Limb (tissue), 2 donors: ENCODE measurements at regions not wholly inside any gene's neighbourhood (a gene's known extent, or its start where the extent isn't known, plus 50 kb on each side); places are given as distances from the start of the nearest gene placed in this dataset.
"Not testable (repeated sequence)": the region's sequence is repeated elsewhere in the genome, so short reads cannot be mapped to it uniquely, and the experiment has no call there.

Experiments
- DNase-seq, 2 donors: peaks; one replicate each; pipeline ENCODE4 v3.0.0-alpha.2; 2016; ENCODE audit errors: extremely low spot score in 2 of 2

GRCh38 chr14:42535397-42535796 is 928.7 kb downstream of the LRFN5 start:
- DNase-seq = no peak

GRCh38 chr14:42533476-42533875 is 926.8 kb downstream of the LRFN5 start:
- DNase-seq = no peak

GRCh38 chr14:42532194-42532593 is 925.5 kb downstream of the LRFN5 start:
- no peak for DNase-seq

GRCh38 chr14:42527141-42527540 is 920.5 kb downstream of the LRFN5 start:
- DNase-seq = no peak

GRCh38 chr14:42523666-42524065 is 917.0 kb downstream of the LRFN5 start:
- peak in 1 of 2 donors; percentile 67 for DNase-seq

GRCh38 chr14:42517806-42518500 is 911.3 kb downstream of the LRFN5 start:
- DNase-seq = no peak

- DNase-seq = no peak
These were observed 907.2 kb downstream of the LRFN5 start for GRCh38 chr14:42513837-42514236.

- no peak for DNase-seq
These were observed 903.4 kb downstream of the LRFN5 start for GRCh38 chr14:42510071-42510470.

- no peak for DNase-seq
These were observed 901.7 kb downstream of the LRFN5 start for GRCh38 chr14:42508209-42508946.

- no peak for DNase-seq
These were observed 897.8 kb downstream of the LRFN5 start for GRCh38 chr14:42504433-42504832.

- no peak for DNase-seq
These were observed 892.5 kb downstream of the LRFN5 start for GRCh38 chr14:42499137-42499536.

GRCh38 chr14:42490536-42490935 is 883.9 kb downstream of the LRFN5 start:
- no peak for DNase-seq

- no peak for DNase-seq
These were observed 882.3 kb downstream of the LRFN5 start for GRCh38 chr14:42488965-42489364.

- not testable (repeated sequence) for DNase-seq
These were observed 875.8 kb downstream of the LRFN5 start for GRCh38 chr14:42482345-42482971.

- not testable (repeated sequence) for DNase-seq
These were observed 875.0 kb downstream of the LRFN5 start for GRCh38 chr14:42481714-42482113.

- DNase-seq = no peak
These were observed 873.6 kb downstream of the LRFN5 start for GRCh38 chr14:42480255-42480654.

GRCh38 chr14:42475289-42475688 is 868.6 kb downstream of the LRFN5 start:
- no peak for DNase-seq

- no peak for DNase-seq
These were observed 863.7 kb downstream of the LRFN5 start for GRCh38 chr14:42470427-42470719.

GRCh38 chr14:42469637-42470426 is 863.2 kb downstream of the LRFN5 start:
- no peak for DNase-seq

- no peak for DNase-seq
These were observed 854.0 kb downstream of the LRFN5 start for GRCh38 chr14:42460673-42461072.

- no peak for DNase-seq
These were observed 852.6 kb downstream of the LRFN5 start for GRCh38 chr14:42459171-42459685.

- no peak for DNase-seq
These were observed 834.9 kb downstream of the LRFN5 start for GRCh38 chr14:42441615-42442014.
